Esophagus muscularis mucosa (tissue), 4 donors: ENCODE measurements at regions not wholly inside any gene's neighbourhood (a gene's known extent, or its start where the extent isn't known, plus 50 kb on each side); places are given as distances from the start of the nearest gene placed in this dataset.

Source experiments
- EP300 ChIP-seq: sonication (generic); formaldehyde crosslinking; IDR thresholded peaks from one replicate; pipeline ENCODE4 v1.6.1; 2017; ENCODE audit warnings: antibody characterized with exemption
- POLR2A ChIP-seq: fragments of 450-650 bp; IDR thresholded peaks from one replicate; pipeline ENCODE4 v1.6.1; 2017; ENCODE audit warnings: antibody characterized with exemption, moderate library complexity, mild to moderate bottlenecking, low read depth
- POLR2AphosphoS5 ChIP-seq, 2 donors: sonication (generic); formaldehyde crosslinking; IDR thresholded peaks; one replicate each; pipeline ENCODE4 v1.6.1; 2017; ENCODE audit warnings: antibody characterized with exemption in 2 of 2
- TF ChIP-seq, protein P1 (sequence below), 3 experiments: fragments of 200-600 bp in 2 of 3; fragments of 450-650 bp in 1 of 3; sonication (generic) in 2 of 3; IDR thresholded peaks; one replicate each; pipeline ENCODE4 v1.5.1; 2017 to 2019; ENCODE audit warnings: antibody characterized with exemption in 3 of 3, mild to moderate bottlenecking in 2 of 3, moderate library complexity in 1 of 3

DNA sequence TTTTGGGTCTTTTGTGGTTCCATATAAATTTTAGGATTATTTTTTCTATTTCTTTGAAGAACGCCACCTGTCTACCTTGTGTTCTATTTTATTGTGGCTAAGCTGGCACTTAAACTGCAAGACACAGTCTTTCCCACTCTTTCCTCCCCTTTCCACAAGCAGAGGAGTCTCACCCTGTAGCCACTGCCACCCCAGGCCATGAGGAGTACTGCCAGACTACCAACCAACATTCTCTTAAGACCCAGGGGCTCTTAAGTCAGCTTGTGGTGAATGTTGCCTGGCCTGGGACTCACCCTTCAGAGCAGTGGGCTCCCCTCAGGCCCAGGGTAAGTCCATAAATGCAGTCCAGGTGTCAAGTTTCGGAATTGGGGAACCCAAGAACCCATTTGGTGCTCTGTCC lies 58.0 kb upstream of the FMR1 start:
- TF ChIP-seq POLR2A (no peak), POLR2AphosphoS5 (IDR thresholded peaks at IDR 0.05) (no peak), EP300 (no peak)
- TF ChIP-seq, protein P1, sequence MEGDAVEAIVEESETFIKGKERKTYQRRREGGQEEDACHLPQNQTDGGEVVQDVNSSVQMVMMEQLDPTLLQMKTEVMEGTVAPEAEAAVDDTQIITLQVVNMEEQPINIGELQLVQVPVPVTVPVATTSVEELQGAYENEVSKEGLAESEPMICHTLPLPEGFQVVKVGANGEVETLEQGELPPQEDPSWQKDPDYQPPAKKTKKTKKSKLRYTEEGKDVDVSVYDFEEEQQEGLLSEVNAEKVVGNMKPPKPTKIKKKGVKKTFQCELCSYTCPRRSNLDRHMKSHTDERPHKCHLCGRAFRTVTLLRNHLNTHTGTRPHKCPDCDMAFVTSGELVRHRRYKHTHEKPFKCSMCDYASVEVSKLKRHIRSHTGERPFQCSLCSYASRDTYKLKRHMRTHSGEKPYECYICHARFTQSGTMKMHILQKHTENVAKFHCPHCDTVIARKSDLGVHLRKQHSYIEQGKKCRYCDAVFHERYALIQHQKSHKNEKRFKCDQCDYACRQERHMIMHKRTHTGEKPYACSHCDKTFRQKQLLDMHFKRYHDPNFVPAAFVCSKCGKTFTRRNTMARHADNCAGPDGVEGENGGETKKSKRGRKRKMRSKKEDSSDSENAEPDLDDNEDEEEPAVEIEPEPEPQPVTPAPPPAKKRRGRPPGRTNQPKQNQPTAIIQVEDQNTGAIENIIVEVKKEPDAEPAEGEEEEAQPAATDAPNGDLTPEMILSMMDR (IDR thresholded peaks at IDR 0.05): no peak
